ENCODE measurements at regions not wholly inside any gene's neighbourhood (a gene's known extent, or its start where the extent isn't known, plus 50 kb on each side); places are given as distances from the start of the nearest gene placed in this dataset.

DNA sequence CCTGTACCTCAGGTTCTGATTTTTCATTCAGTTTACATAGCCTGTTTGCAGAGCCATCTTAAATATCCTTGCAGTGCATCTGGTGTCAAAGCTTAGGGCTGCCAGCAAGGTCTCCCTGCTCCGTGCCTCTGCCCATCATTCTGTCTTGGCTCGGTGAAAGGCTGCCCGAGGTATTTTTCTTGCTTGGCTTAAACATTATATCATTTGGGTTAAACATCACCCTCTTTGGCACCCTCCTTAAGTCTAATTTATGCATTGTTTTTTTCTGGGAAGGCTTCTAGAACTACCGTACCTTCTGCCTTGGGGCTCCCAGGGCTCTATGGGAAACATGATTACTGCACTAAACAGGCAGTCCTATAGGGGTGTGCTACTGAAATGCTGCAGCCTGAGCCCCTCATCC is 158.6 kb upstream of the CELF4 start:
- Histone ChIP-seq H3K4me1 (ENCODE audit: control insufficient read depth in 4 of 4, insufficient read depth in 4 of 4, low read length in 3 of 4) (no peaks in the 10 kb centered on the region), H3K27me3 (ENCODE audit: control insufficient read depth in 4 of 4, insufficient read depth in 4 of 4, low read length in 3 of 4) (peaks cover 0 to 6% (median 0%) of the 10 kb centered on the region in 4 donors), H3K9ac (ENCODE audit: low read depth in 1 of 2, low read length in 2 of 2) (no peak overlapping the region), H3K4me3 (ENCODE audit: low read depth in 1 of 3, low read length in 3 of 3) (no peak overlapping the region), H3K36me3 (ENCODE audit: control insufficient read depth in 4 of 4, insufficient read depth in 3 of 4, low read depth in 1 of 4, low read length in 3 of 4) (no peaks in the 10 kb centered on the region), H3K27ac (ENCODE audit: low read depth in 1 of 2, low read length in 2 of 2) (no peak overlapping the region), H3K9me3 (ENCODE audit: control insufficient read depth in 4 of 4, low read length in 3 of 4) (no peaks in the 10 kb centered on the region)
- 70% methylated on average over 4 of the region's 4 CpGs for WGBS
- DNase-seq (ENCODE audit: low spot score), result no peak
- TF ChIP-seq JUND (IDR thresholded peaks at IDR 0.05), result no peak
- no peak for TF ChIP-seq NR2F2 (IDR thresholded peaks at IDR 0.05)
- no peak for TF ChIP-seq MAX (IDR thresholded peaks at IDR 0.05)
- TF ChIP-seq GABPA (IDR thresholded peaks at IDR 0.05 in 1 of 2, conservative IDR thresholded peaks at IDR 0.05 in 1 of 2), result no peak
- TF ChIP-seq YY1 (IDR thresholded peaks at IDR 0.05), result no peak
- TF ChIP-seq EGR1 (IDR thresholded peaks at IDR 0.05; ENCODE audit: low read depth in 2 of 2), result no peak
- no peak for TF ChIP-seq SP1 (IDR thresholded peaks at IDR 0.05)
- TF ChIP-seq RXRA (IDR thresholded peaks at IDR 0.05), result no peak
- no peak for TF ChIP-seq ZBTB33 (IDR thresholded peaks at IDR 0.05)
- no peak for TF ChIP-seq REST (IDR thresholded peaks at IDR 0.05)
- no peak for TF ChIP-seq TAF1 (conservative IDR thresholded peaks at IDR 0.05)
- TF ChIP-seq FOXA2 (IDR thresholded peaks at IDR 0.05), result no peak
- TF ChIP-seq HNF4G (IDR thresholded peaks at IDR 0.05), result no peak
- TF ChIP-seq HNF4A (conservative IDR thresholded peaks at IDR 0.05), result no peak

DNA sequence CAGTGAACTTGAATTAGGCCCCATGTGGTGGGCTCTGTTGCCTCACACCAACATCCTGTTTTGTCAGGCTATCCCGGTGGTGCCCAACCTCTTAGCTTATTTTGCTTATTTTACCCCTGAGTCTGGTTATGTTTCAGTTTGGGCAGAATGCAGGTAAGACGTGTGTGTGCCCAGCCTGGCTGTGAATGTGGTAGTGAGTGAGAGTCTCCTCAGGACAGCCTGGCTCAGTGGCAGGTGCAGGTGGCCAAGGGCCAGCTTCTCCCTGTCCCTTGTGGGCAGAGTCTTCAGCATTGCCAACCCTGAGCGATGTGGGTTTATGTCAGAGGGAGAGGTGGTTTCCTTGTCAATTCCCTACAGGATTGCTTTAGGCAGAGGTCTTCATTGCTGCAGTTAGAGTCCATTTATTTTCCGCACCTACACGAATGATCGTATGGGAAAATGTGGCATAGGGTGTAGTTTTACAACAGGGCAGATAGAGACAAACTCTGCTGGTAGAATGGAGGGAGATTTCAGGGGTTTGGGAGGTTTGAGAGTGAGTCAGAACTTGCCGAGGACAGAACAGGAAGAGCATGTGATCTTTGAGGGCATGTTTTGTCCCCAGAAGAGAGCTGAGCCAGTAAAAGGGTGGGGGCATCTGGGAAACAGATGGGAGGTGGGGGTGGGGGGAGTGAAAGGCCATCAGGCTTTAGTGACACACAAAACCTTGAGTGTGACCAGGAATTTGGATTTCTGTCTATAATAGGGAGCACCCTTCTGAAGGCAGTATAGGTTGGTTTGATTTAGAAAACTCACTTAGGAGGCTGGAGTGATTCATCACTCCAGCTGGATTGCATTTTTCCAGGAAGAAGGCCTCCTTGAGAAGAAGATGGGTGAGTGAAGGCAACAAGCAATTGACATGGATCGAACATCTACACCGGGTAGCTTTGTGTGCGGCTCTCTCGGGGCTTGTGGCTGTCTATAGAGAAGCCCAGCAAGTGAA is 156.2 kb upstream of the CELF4 start:
- no peaks in the 10 kb centered on the region for H3K9me3 ChIP-seq (ENCODE audit: control insufficient read depth in 4 of 4, low read length in 3 of 4)
- no peak overlapping the region for H3K9ac ChIP-seq (ENCODE audit: low read depth in 1 of 2, low read length in 2 of 2)
- H3K27ac ChIP-seq (ENCODE audit: low read depth in 1 of 2, low read length in 2 of 2), result no peak overlapping the region
- H3K4me3 ChIP-seq (ENCODE audit: low read depth in 1 of 3, low read length in 3 of 3), result no peak overlapping the region
- no peaks in the 10 kb centered on the region for H3K4me1 ChIP-seq (ENCODE audit: control insufficient read depth in 4 of 4, insufficient read depth in 4 of 4, low read length in 3 of 4)
- no peak for TF ChIP-seq HNF4G (IDR thresholded peaks at IDR 0.05)
- no peak for TF ChIP-seq JUND (IDR thresholded peaks at IDR 0.05)
- TF ChIP-seq, protein P1, sequence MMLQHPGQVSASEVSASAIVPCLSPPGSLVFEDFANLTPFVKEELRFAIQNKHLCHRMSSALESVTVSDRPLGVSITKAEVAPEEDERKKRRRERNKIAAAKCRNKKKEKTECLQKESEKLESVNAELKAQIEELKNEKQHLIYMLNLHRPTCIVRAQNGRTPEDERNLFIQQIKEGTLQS (IDR thresholded peaks at IDR 0.05), result no peak
- no peak for TF ChIP-seq MAX (IDR thresholded peaks at IDR 0.05)
- no peak for TF ChIP-seq REST (IDR thresholded peaks at IDR 0.05)
- WGBS, result 79% methylated on average over 11 of the region's 11 CpGs
- no peaks in the 10 kb centered on the region for H3K36me3 ChIP-seq (ENCODE audit: control insufficient read depth in 4 of 4, insufficient read depth in 3 of 4, low read depth in 1 of 4, low read length in 3 of 4)
- DNase-seq (ENCODE audit: low spot score), result no peak
- peaks cover 0 to 6% (median 0%) of the 10 kb centered on the region in 4 donors for H3K27me3 ChIP-seq (ENCODE audit: control insufficient read depth in 4 of 4, insufficient read depth in 4 of 4, low read length in 3 of 4)

Measured in liver (tissue), 7 donors.